ENCODE measurements at regions not wholly inside any gene's neighbourhood (a gene's known extent, or its start where the extent isn't known, plus 50 kb on each side); places are given as distances from the start of the nearest gene placed in this dataset.

GRCh38 chr11:87405843-87406242, 368.1 kb downstream of the TMEM135 start:
- H3K9ac ChIP-seq (ENCODE audit: insufficient read length, low read depth), result no peak overlapping the region
- H3K27me3 ChIP-seq (ENCODE audit: insufficient read depth, insufficient read length), result no peaks in the 10 kb centered on the region
- no peaks in the 10 kb centered on the region for H3K36me3 ChIP-seq (ENCODE audit: insufficient read depth, insufficient read length, low read length)
- H3K9me3 ChIP-seq (ENCODE audit: insufficient read depth, low read length), result no peaks in the 10 kb centered on the region
- DNase-seq (ENCODE audit: low read depth, low spot score), result no peak
- H3K4me1 ChIP-seq (ENCODE audit: insufficient read depth, insufficient read length), result no peaks in the 10 kb centered on the region
- H3K4me3 ChIP-seq (ENCODE audit: insufficient read length, low read depth), result no peak overlapping the region
- no peak for TF ChIP-seq ZNF274 (IDR thresholded peaks at IDR 0.05; ENCODE audit: low read depth, low read length)
- no peak for TF ChIP-seq SUZ12 (IDR thresholded peaks at IDR 0.05; ENCODE audit: extremely low read depth, insufficient read depth, insufficient read length)
- TF ChIP-seq YY1 (IDR thresholded peaks at IDR 0.05; ENCODE audit: insufficient read depth, insufficient read length), result no peak

GRCh38 chr11:87405356-87405755, 367.6 kb downstream of the TMEM135 start:
- Histone ChIP-seq H3K27me3 (ENCODE audit: insufficient read depth, insufficient read length) (no peaks in the 10 kb centered on the region), H3K4me1 (ENCODE audit: insufficient read depth, insufficient read length) (no peaks in the 10 kb centered on the region), H3K9ac (ENCODE audit: insufficient read length, low read depth) (no peak overlapping the region), H3K4me3 (ENCODE audit: insufficient read length, low read depth) (no peak overlapping the region), H3K36me3 (ENCODE audit: insufficient read depth, insufficient read length, low read length) (no peaks in the 10 kb centered on the region), H3K9me3 (ENCODE audit: insufficient read depth, low read length) (no peaks in the 10 kb centered on the region)
- no peak for TF ChIP-seq YY1 (IDR thresholded peaks at IDR 0.05; ENCODE audit: insufficient read depth, insufficient read length)
- TF ChIP-seq ZNF274 (IDR thresholded peaks at IDR 0.05; ENCODE audit: low read depth, low read length), result no peak
- TF ChIP-seq SUZ12 (IDR thresholded peaks at IDR 0.05; ENCODE audit: extremely low read depth, insufficient read depth, insufficient read length), result no peak
- no peak for DNase-seq (ENCODE audit: low read depth, low spot score)

GRCh38 chr11:87401653-87402052, 363.9 kb downstream of the TMEM135 start:
- no peaks in the 10 kb centered on the region for H3K9me3 ChIP-seq (ENCODE audit: insufficient read depth, low read length)
- TF ChIP-seq SUZ12 (IDR thresholded peaks at IDR 0.05; ENCODE audit: extremely low read depth, insufficient read depth, insufficient read length) (no peak), YY1 (IDR thresholded peaks at IDR 0.05; ENCODE audit: insufficient read depth, insufficient read length) (no peak), ZNF274 (IDR thresholded peaks at IDR 0.05; ENCODE audit: low read depth, low read length) (no peak)
- DNase-seq (ENCODE audit: low read depth, low spot score), result no peak
- H3K9ac ChIP-seq (ENCODE audit: insufficient read length, low read depth), result no peak overlapping the region
- no peaks in the 10 kb centered on the region for H3K4me1 ChIP-seq (ENCODE audit: insufficient read depth, insufficient read length)
- H3K36me3 ChIP-seq (ENCODE audit: insufficient read depth, insufficient read length, low read length), result no peaks in the 10 kb centered on the region
- H3K4me3 ChIP-seq (ENCODE audit: insufficient read length, low read depth), result no peak overlapping the region
- H3K27me3 ChIP-seq (ENCODE audit: insufficient read depth, insufficient read length), result no peaks in the 10 kb centered on the region

GRCh38 chr11:87399341-87399740, 361.6 kb downstream of the TMEM135 start:
- Histone ChIP-seq H3K36me3 (ENCODE audit: insufficient read depth, insufficient read length, low read length) (no peaks in the 10 kb centered on the region), H3K4me1 (ENCODE audit: insufficient read depth, insufficient read length) (no peaks in the 10 kb centered on the region), H3K4me3 (ENCODE audit: insufficient read length, low read depth) (no peak overlapping the region), H3K9me3 (ENCODE audit: insufficient read depth, low read length) (no peaks in the 10 kb centered on the region), H3K27me3 (ENCODE audit: insufficient read depth, insufficient read length) (no peaks in the 10 kb centered on the region), H3K9ac (ENCODE audit: insufficient read length, low read depth) (no peak overlapping the region)
- TF ChIP-seq ZNF274 (IDR thresholded peaks at IDR 0.05; ENCODE audit: low read depth, low read length) (no peak), SUZ12 (IDR thresholded peaks at IDR 0.05; ENCODE audit: extremely low read depth, insufficient read depth, insufficient read length) (no peak), YY1 (IDR thresholded peaks at IDR 0.05; ENCODE audit: insufficient read depth, insufficient read length) (no peak)
- DNase-seq (ENCODE audit: low read depth, low spot score), result no peak

GRCh38 chr11:87398931-87399330, 361.2 kb downstream of the TMEM135 start:
- H3K4me1 ChIP-seq (ENCODE audit: insufficient read depth, insufficient read length), result no peaks in the 10 kb centered on the region
- H3K36me3 ChIP-seq (ENCODE audit: insufficient read depth, insufficient read length, low read length), result no peaks in the 10 kb centered on the region
- H3K27me3 ChIP-seq (ENCODE audit: insufficient read depth, insufficient read length), result no peaks in the 10 kb centered on the region
- H3K9ac ChIP-seq (ENCODE audit: insufficient read length, low read depth), result no peak overlapping the region
- H3K4me3 ChIP-seq (ENCODE audit: insufficient read length, low read depth), result no peak overlapping the region
- H3K9me3 ChIP-seq (ENCODE audit: insufficient read depth, low read length), result no peaks in the 10 kb centered on the region
- peak; percentile 20 for DNase-seq (ENCODE audit: low read depth, low spot score)
- no peak for TF ChIP-seq YY1 (IDR thresholded peaks at IDR 0.05; ENCODE audit: insufficient read depth, insufficient read length)
- no peak for TF ChIP-seq SUZ12 (IDR thresholded peaks at IDR 0.05; ENCODE audit: extremely low read depth, insufficient read depth, insufficient read length)
- no peak for TF ChIP-seq ZNF274 (IDR thresholded peaks at IDR 0.05; ENCODE audit: low read depth, low read length)

- H3K36me3 ChIP-seq (ENCODE audit: insufficient read depth, insufficient read length, low read length), result no peaks in the 10 kb centered on the region
- H3K4me1 ChIP-seq (ENCODE audit: insufficient read depth, insufficient read length), result no peaks in the 10 kb centered on the region
- H3K9ac ChIP-seq (ENCODE audit: insufficient read length, low read depth), result no peak overlapping the region
- DNase-seq (ENCODE audit: low read depth, low spot score), result no peak
- TF ChIP-seq ZNF274 (IDR thresholded peaks at IDR 0.05; ENCODE audit: low read depth, low read length) (no peak), SUZ12 (IDR thresholded peaks at IDR 0.05; ENCODE audit: extremely low read depth, insufficient read depth, insufficient read length) (no peak), YY1 (IDR thresholded peaks at IDR 0.05; ENCODE audit: insufficient read depth, insufficient read length) (no peak)
- no peaks in the 10 kb centered on the region for H3K9me3 ChIP-seq (ENCODE audit: insufficient read depth, low read length)
- no peak overlapping the region for H3K4me3 ChIP-seq (ENCODE audit: insufficient read length, low read depth)
- H3K27me3 ChIP-seq (ENCODE audit: insufficient read depth, insufficient read length), result no peaks in the 10 kb centered on the region
Observed at GRCh38 chr11:87397011-87397865, 359.5 kb downstream of the TMEM135 start.

- no peak for DNase-seq (ENCODE audit: low read depth, low spot score)
- no peak overlapping the region for H3K4me3 ChIP-seq (ENCODE audit: insufficient read length, low read depth)
- H3K36me3 ChIP-seq (ENCODE audit: insufficient read depth, insufficient read length, low read length), result no peaks in the 10 kb centered on the region
- no peaks in the 10 kb centered on the region for H3K4me1 ChIP-seq (ENCODE audit: insufficient read depth, insufficient read length)
- no peak for TF ChIP-seq YY1 (IDR thresholded peaks at IDR 0.05; ENCODE audit: insufficient read depth, insufficient read length)
- no peak for TF ChIP-seq SUZ12 (IDR thresholded peaks at IDR 0.05; ENCODE audit: extremely low read depth, insufficient read depth, insufficient read length)
- TF ChIP-seq ZNF274 (IDR thresholded peaks at IDR 0.05; ENCODE audit: low read depth, low read length), result no peak
- H3K9ac ChIP-seq (ENCODE audit: insufficient read length, low read depth), result no peak overlapping the region
- no peaks in the 10 kb centered on the region for H3K27me3 ChIP-seq (ENCODE audit: insufficient read depth, insufficient read length)
- H3K9me3 ChIP-seq (ENCODE audit: insufficient read depth, low read length), result no peaks in the 10 kb centered on the region
Observed at GRCh38 chr11:87394924-87395323, 357.2 kb downstream of the TMEM135 start.
